GM19452 (cell line): ENCODE measurements at regions not wholly inside any gene's neighbourhood (a gene's known extent, or its start where the extent isn't known, plus 50 kb on each side); places are given as distances from the start of the nearest gene placed in this dataset.
"Not testable (repeated sequence)": the region's sequence is repeated elsewhere in the genome, so short reads cannot be mapped to it uniquely, and the experiment has no call there.

ENCODE experiments used
- ATAC-seq: cut with Tn5 transposase; IDR thresholded peaks from one replicate; pipeline ENCODE4 v1.9.1; 2021; ENCODE audit not compliant: unreplicated experiment

GRCh38 chr20:48008850-48009515 lies 223.7 kb upstream of the SULF2 start:
- ATAC-seq = no peak

- no peak for ATAC-seq
These were observed 222.1 kb upstream of the SULF2 start for GRCh38 chr20:48007351-48007750.

DNA sequence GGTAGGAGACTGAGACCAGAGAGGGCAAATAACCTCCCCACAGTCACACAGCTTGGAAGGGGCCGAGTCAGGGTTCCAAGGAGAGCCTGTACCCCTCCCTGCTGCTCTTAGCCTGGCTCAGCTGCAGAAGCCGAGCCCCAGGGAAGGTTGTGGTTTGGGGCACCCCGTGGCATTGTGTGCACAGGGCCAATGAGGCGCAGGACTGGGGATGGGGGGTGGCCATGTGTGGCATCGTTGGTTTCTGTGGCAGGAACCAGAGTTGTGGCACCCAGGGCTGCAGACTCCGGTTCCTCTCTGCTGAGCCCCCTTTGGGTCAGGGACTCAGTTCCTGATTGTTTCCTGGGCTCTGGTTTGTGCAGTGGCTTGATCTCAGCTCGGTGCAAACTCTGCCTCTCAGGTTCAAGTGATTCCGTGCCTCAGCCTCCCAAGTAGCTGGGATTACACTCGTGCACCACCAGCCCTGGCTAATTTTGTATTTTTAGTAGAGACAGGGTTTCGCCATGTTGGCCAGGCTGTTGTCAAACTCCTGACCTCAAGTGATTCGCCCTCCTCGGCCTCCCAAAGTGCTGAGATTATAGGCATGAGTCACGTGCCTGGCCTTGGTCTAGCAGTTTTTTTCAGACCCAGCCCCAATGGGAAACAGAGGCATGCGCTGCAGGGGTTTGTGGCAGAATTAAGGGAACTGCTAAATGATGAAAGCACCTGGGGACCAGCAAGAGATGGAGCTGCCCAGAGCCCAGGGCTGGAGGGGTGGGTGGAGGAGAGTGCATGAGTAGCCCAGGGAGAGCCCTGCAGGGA lies 221.0 kb upstream of the SULF2 start:
- no peak for ATAC-seq

DNA sequence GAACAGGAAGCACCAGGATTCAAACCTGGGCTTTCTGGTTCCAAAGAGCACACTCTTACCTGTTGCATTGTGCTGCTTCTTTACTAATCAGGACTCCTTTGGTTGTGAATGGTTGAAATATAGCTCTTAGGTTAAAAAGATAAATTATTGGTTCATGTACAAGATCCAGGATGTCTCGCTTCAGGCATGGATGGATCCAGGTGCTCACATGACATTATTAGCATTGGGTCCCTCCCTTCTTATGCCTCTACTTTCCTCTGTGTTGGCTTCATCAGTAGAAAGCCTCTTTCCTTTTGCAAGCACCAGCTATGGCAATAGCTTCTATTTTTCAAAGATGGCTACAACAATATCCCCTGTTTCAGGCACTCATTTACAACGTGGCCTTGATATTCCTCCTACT lies 217.7 kb upstream of the SULF2 start:
- peak; percentile 9 for ATAC-seq

DNA sequence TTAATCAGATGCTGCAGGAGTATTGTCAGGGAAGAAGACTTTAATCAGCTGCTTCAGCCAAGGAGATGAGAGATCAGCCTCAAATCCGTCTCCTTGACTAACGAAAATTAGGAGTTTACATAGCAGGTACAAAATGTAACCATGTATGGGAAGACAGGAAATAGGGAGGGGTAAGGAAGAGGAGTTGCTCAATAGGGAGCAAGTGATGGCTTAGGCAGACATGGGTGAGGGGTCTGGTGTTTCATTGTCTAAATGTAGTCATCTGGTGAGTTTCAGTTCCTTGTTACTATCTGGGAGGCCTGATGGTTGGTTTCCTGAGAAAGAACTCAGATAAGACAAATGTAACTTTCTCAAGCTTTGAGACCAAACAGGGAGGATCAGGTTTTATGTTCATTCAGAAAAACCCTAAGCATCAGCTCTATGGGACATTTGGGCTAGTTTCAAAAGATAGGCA lies 217.3 kb upstream of the SULF2 start:
- peak; percentile 83 for ATAC-seq

GRCh38 chr20:47999166-47999565 lies 213.9 kb upstream of the SULF2 start:
- no peak for ATAC-seq

DNA sequence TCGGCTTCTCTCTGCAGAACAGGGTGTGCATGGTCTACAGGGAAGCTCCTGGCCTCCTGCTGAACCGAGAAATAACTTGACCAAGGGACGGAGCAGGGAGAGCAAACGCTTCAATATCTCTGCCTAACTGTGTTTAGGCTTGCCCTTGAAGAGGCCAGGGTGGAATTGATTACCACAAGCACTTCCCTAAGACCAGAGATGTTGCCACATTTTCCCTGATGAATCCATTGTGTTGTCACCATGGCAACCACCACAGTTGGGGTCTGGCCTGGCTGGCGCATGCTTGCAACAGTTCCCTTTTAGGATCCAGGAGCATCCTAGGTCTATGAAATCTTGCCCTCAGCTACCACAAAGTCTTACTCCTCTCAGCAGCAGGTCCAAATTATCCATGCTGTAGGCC lies 213.5 kb upstream of the SULF2 start:
- ATAC-seq = no peak

GRCh38 chr20:47995661-47996060 lies 210.4 kb upstream of the SULF2 start:
- ATAC-seq = no peak

DNA sequence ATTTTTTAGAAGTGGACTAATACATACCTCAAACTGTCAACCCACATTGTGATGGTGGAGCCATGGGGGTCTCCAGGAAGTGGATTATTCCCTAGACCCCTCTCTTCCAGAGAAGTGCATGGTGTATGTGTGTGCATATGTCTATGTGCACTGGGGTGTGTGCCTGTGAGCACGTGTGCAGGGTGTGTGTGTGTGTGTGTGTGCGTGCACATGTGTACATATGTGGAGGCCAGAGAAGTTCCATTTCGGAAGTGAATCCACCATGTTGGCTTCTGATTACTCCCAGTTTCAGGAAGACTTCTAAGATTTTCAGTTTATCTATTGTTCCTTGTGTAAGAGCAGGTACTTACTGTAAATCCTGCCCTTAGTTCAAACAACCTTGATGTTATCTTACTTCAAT lies 208.5 kb upstream of the SULF2 start:
- no peak for ATAC-seq

GRCh38 chr20:47993035-47993755 lies 207.9 kb upstream of the SULF2 start:
- ATAC-seq = no peak

DNA sequence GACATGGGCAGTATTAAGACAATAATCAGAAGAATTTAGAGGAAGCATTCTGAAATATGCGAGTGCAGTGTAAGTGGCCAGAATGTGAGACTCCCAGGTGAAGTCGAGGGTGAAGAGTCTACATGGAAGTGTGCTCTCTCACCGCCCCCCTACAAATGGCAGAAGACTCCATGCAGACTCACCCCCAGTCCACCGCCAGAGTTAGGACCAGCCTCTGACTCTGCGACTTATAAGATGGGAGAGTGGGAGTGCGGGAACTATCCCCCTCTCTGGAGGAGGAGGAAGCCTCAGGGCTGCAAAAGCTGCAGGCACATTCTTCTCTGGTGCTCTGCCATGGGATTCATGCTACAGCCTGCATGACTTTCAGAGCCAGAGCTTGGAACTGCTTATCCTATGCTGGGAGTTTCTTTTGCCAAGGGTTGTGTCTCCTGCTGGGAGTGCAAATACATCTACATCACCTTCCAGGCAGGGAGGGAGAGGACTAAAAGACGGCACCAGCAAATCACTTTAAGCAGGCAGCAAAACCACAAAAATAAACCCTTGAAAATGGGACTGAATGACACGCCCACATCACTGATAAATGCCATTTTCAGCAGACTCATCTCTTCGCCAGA lies 206.7 kb upstream of the SULF2 start:
- no peak for ATAC-seq

DNA sequence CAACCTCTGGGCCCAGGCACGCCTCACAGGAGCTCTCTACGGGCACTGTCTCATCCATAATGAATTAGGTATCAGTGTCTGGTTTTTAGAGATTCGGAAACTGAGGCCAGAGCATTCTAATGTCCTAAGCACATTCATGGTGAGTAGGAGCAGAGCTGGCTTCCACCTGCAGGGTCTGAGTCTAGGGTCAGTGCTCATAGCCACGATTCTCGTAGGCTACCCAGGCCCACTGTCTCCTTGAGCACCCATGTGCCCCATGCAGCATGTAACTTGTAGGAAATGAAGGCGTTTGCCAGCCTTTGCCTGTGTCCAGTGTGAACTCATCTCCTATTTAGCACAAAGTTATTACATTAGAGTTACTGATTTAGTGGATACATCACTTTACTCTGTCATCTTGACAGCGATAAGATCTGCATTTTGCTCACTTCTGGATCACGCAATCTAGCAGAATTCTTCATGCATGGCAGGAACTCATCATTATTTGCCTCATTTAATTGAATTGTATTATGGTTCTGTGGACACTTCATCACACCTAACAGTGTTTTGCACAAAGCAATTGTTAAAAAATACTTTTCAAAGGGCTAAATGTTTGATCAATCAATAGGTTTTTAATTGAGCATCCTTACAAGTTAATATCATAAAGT lies 205.3 kb upstream of the SULF2 start:
- no peak for ATAC-seq

DNA sequence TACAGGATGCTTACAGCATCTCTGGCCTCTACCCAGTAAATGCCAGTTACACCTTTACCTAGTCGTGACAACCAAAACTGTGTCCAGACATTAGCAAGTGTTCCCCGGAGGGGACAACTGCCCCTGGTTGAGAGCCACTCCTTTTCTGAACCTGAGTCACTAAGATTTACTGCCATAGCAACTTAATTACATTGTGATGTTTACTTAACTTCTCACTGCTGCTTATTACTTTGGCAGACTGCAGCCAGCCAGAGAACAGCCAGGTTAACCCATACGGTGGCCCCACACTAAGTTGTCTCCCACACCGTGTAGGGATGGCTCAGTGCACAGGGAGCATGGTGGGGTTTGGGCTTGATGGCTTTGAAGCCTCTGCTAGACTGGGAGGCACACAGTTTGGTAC lies 204.7 kb upstream of the SULF2 start:
- no peak for ATAC-seq

DNA sequence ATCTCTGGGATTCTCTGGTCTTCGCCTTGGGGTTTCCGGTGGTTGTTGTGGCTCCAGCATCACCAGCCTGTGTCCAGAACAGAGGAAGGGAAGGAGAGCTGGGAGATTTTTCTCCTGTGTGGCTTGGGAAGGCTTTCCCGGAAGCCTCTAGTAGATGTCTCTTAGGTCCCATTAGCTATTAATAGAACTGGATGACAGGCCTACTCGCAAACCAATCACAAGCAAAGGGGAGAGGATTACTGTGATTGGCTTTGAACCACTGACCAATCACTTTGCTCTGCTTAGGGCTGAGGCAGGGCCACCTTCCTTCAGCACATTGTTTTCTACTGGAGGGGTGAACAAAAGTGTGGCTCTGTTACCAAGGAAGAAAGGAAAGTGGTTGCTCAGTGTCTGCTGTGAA lies 203.4 kb upstream of the SULF2 start:
- ATAC-seq = no peak

- ATAC-seq = no peak
These were observed 200.0 kb upstream of the SULF2 start for GRCh38 chr20:47985092-47985850.

DNA sequence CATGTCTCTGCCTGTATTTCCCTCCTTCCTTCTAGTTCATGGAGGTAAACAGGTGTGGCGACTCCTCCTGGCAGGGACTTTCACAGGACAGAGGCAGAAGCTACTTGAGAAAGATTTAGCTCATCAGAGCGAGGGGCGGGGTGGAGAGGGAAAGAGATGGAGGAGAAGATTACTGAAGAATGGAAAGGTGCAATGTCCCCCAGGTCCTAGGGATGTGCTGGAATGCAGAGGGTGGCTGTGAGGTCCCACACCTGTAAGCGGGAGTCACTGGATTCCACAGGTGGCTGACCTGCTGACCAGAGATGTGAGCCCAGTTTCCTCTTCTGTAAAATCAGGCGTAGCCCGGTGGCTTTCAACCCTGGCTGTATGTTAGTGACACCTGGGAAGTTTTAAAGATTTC lies 199.2 kb upstream of the SULF2 start:
- ATAC-seq = no peak

DNA sequence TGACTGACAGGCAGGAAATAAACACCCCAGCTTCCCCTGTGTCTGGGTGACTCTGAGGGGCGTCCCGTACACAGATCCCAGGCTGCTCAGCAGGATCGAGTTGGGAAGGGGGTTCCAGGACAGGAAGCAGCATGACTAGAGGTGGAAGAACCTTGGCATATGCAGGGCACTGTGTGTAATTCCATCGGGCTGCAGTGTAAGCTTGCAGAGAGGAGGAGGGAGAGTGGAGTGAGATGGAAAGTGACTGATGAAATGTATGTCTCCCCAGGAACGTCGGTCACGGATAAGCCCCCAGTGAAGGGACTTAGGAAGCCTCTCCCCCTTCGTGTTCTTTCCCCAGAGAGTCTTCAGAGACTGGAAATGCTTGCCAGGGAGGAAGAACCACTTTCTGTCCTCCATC lies 198.4 kb upstream of the SULF2 start:
- not testable (repeated sequence) for ATAC-seq

DNA sequence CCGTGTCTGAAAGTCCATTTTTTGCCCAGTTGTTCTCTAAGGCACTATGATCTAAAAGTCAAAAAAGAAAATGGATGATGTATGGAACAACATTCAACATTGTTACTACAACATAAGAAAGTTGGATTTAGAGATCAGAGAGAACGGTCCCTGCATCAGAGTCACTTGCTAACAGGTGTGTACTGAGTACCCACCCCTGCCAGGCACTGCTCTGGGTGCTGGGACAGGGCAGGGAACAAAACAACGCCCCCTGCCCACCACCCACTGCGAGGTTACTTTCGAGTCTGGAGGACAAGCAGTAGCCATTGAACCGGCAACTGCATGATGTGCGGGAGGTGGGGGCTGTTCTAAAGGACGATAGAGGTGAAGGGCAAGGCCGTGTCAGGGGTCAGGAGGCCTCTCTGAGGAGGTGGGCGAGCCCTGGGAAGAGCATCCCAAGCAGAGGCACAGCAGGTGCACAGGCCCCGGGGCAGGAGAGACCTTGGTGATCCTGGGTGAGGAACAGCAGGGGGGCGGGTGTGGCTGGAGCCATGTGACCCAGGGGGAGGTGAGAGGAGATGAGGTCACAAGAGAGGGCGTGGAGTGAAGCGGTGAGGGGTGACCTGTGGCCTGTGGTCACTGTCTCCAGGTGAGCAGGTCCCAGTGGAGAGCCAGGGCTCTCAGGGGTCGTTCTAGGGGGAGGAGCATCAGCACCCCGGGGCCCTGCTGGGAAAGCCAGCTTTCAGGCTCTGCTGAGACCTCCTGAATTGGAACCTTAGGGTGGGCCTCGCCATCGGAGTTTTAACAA lies 197.5 kb upstream of the SULF2 start:
- no peak for ATAC-seq

GRCh38 chr20:47981222-47981621 lies 195.9 kb upstream of the SULF2 start:
- ATAC-seq = no peak
